GM12892 (cell line): ENCODE measurements at regions not wholly inside any gene's neighbourhood (a gene's known extent, or its start where the extent isn't known, plus 50 kb on each side); places are given as distances from the start of the nearest gene placed in this dataset.

ENCODE experiments used
- DNase-seq: peaks from one replicate; pipeline ENCODE4 v3.0.0; 2011; ENCODE audit not compliant: insufficient read length
- FAIRE-seq: peaks from 2 replicates; lab custom pipeline; 2011; peaks lifted over from hg19 to GRCh38; lab: Jason Lieb, UNC
- POLR2A ChIP-seq: IDR thresholded peaks from 2 replicates; pipeline ENCODE4 v1.6.1; 2011; ENCODE audit warnings: low read depth, low read length, control low read depth
- POLR2AphosphoS5 ChIP-seq: IDR thresholded peaks from 2 replicates; pipeline ENCODE4 v1.6.1; 2011; ENCODE audit warnings: low read depth, low read length, control low read depth
- TAF1 ChIP-seq: IDR thresholded peaks from 2 replicates; pipeline ENCODE4 v1.6.1; 2011; ENCODE audit warnings: low read depth, mild to moderate bottlenecking, control low read depth, low read length, borderline replicate concordance

- FAIRE-seq (no peak), DNase-seq (no peak)
- TF ChIP-seq POLR2AphosphoS5: no peak
- TF ChIP-seq POLR2A: no peak
These were observed 1472.5 kb upstream of the CDH6 start for GRCh38 chr5:29720954-29721353.

- TF ChIP-seq POLR2A: no peak
- TF ChIP-seq POLR2AphosphoS5: no peak
- TF ChIP-seq TAF1: no peak
- FAIRE-seq: no peak
- DNase-seq: no peak
These were observed 1474.3 kb upstream of the CDH6 start for GRCh38 chr5:29719171-29719570.

GRCh38 chr5:29715167-29715566, 1478.3 kb upstream of the CDH6 start:
- FAIRE-seq: no peak
- TF ChIP-seq POLR2A (no peak), TAF1 (no peak), POLR2AphosphoS5 (no peak)
- no peak for DNase-seq

DNA sequence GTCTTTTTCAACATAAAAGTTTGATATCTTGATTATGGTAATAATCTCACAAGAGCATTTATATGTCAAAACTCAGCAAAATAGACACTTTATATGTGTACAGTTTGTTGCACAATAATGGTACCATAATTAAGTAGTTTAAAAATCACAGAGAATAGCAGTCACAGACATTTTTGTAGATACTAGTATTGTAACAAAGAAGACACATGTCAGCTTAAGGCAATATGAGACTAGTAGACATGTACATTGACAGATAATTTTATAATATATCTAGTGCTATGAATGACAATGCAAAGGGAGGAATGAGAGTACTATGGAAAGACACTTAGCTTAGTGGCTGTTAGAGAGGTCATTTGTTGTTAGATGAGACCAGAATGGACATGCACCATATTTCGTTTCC, 1490.6 kb upstream of the CDH6 start:
- DNase-seq (no peak), FAIRE-seq (no peak)
- TF ChIP-seq TAF1 (no peak), POLR2A (no peak), POLR2AphosphoS5 (no peak)

DNA sequence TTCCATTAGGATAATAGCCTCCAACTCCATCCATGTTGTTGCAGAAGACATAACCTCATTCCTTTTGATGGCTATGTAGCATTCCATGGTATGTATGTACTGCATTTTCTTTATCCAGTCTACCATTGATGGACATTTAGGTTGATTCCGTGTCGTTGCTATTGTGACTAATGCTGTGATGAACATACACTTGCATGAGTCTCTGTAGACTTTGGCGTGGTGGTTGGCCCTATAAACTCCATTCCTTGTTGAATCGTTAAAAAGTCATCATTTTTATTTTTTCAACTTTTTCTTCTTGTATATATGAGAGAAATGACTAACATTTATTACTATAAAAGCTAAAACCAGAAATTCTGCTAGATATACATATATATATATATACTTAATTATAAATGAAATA, 1491.9 kb upstream of the CDH6 start:
- FAIRE-seq (no peak), DNase-seq (no peak)
- TF ChIP-seq POLR2A (no peak), POLR2AphosphoS5 (no peak), TAF1 (no peak)

GRCh38 chr5:29697785-29698414, 1495.6 kb upstream of the CDH6 start:
- no peak for TF ChIP-seq POLR2AphosphoS5
- TF ChIP-seq TAF1: no peak
- TF ChIP-seq POLR2A: no peak
- FAIRE-seq: no peak
- no peak for DNase-seq

DNA sequence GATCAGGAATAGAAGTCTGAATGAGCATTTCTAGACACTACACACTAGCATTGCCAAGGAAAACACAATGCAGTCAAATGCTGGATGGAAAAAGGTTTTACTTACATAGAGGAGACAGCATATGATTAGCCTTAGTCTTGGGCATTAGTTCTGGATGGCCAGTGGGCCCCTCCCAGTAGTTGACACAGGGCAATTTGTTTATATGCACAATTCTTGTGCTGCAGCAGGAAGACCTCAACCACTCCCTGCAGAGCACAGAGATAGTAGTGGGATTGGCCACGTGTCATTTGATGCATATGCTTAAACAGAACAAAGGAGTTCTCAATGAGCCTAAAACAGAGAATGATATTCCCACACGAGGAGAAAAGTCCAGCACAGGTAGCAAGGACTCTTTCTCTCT, 1496.2 kb upstream of the CDH6 start:
- no peak for DNase-seq
- no peak for FAIRE-seq
- no peak for TF ChIP-seq POLR2AphosphoS5
- no peak for TF ChIP-seq TAF1
- TF ChIP-seq POLR2A: no peak

DNA sequence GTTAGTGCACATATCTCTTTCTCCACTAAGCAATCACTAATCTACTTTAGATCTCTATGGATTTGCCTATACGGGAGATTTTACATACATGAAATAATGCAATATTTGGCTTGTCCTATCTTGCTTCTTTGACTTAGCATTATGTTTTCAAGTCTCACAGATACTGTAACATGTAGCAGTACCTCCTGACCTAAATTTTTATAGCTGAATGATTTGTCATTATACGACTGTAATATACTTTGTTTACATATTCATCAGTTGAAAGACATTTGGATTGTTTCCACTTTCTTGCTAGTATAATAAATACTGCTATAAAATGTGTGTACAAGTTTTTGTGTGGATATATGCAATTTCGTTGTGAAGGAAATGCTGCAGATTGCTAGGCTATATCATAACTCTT, 1520.8 kb upstream of the CDH6 start:
- no peak for DNase-seq
- FAIRE-seq: no peak
- TF ChIP-seq POLR2A: no peak
- TF ChIP-seq POLR2AphosphoS5: no peak
- TF ChIP-seq TAF1: no peak

- TF ChIP-seq POLR2A (no peak), POLR2AphosphoS5 (no peak), TAF1 (no peak)
- DNase-seq (no peak), FAIRE-seq (no peak)
These were observed 1530.6 kb upstream of the CDH6 start for GRCh38 chr5:29662876-29663275.

GRCh38 chr5:29654954-29655353, 1538.5 kb upstream of the CDH6 start:
- TF ChIP-seq POLR2AphosphoS5 (no peak), TAF1 (no peak), POLR2A (no peak)
- no peak for FAIRE-seq
- DNase-seq: no peak

- TF ChIP-seq POLR2AphosphoS5 (no peak), POLR2A (no peak), TAF1 (no peak)
- FAIRE-seq (no peak), DNase-seq (no peak)
These were observed 1544.2 kb upstream of the CDH6 start for GRCh38 chr5:29649321-29649720.

DNA sequence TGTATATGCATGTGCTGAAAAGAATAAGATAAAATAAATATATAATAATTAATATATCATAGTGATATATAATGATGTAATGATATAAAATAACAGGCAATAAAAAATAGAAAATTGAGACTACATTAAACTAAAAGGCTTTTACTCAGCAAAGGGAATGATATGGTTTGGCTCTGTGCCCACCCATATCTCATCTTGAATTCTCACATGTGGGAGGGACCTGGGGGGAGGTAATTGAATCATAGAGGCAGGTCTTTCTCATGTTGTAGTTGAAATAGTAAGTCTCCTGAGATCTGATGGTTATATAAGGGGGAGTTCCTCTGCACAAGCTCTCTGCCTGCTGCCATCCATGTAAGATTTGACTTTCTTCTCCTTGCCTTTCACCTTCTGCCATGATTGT, 1550.9 kb upstream of the CDH6 start:
- no peak for TF ChIP-seq POLR2A
- DNase-seq: no peak
- FAIRE-seq: no peak

GRCh38 chr5:29614206-29614605, 1579.3 kb upstream of the CDH6 start:
- FAIRE-seq (no peak), DNase-seq (no peak)
- TF ChIP-seq POLR2A: no peak
- TF ChIP-seq TAF1: no peak
- TF ChIP-seq POLR2AphosphoS5: no peak
